A549 (cell line): ENCODE measurements at regions not wholly inside any gene's neighbourhood (a gene's known extent, or its start where the extent isn't known, plus 50 kb on each side); places are given as distances from the start of the nearest gene placed in this dataset.

Experiments
- BHLHE40 ChIP-seq: IDR thresholded peaks from 2 replicates; pipeline ENCODE4 v1.6.1; 2012; ENCODE audit warnings: low read depth, low read length, inconsistent platforms
- CBX2 ChIP-seq: fragments of 200-600 bp; sonication (generic); IDR thresholded peaks from 2 replicates; pipeline ENCODE4 v1.6.1; 2016; ENCODE audit warnings: low read depth, mild to moderate bottlenecking, borderline replicate concordance
- CTCF ChIP-seq: fragments of >200 bp; sonication (Bioruptor Twin); formaldehyde crosslinking; IDR thresholded peaks from 3 replicates; pipeline ENCODE4 v1.5.1; 2016
- EP300 ChIP-seq, 2 experiments: fragments of >200 bp; sonication (Bioruptor Twin); formaldehyde crosslinking; IDR thresholded peaks; 2 replicates in 1 of 2; 3 replicates in 1 of 2; pipeline ENCODE4 v1.6.1; 2016 to 2017
- JUN ChIP-seq, 2 experiments: fragments of >200 bp; sonication (Bioruptor Twin); formaldehyde crosslinking; IDR thresholded peaks; 2 replicates in 1 of 2; 3 replicates in 1 of 2; pipeline ENCODE4 v1.6.1; 2016 to 2017
- MYC ChIP-seq: IDR thresholded peaks from 2 replicates; pipeline ENCODE4 v1.6.1; 2012; ENCODE audit warnings: mild to moderate bottlenecking, inconsistent platforms, low read length, improper control_type of control experiment, borderline replicate concordance
- POLR2A ChIP-seq: IDR thresholded peaks from 2 replicates; pipeline ENCODE4 v1.6.1; 2012; ENCODE audit warnings: mild to moderate bottlenecking, low read length
- RAD21 ChIP-seq, 2 experiments: fragments of >200 bp in 1 of 2; sonication (Bioruptor Twin) in 1 of 2; formaldehyde crosslinking in 1 of 2; IDR thresholded peaks in 1 of 2; conservative IDR thresholded peaks in 1 of 2; 2 replicates in 1 of 2; 3 replicates in 1 of 2; pipeline ENCODE4 v1.6.1; 2012 to 2018; ENCODE audit warnings: inconsistent platforms in 1 of 2
- USF2 ChIP-seq: fragments of 450-650 bp; IDR thresholded peaks from 2 replicates; pipeline ENCODE4 v1.6.1; 2014; ENCODE audit warnings: antibody characterized with exemption

- TF ChIP-seq CTCF (no peak), USF2 (no peak), JUN (IDR thresholded peaks at IDR 0.05) (no peak), POLR2A (no peak), EP300 (IDR thresholded peaks at IDR 0.05) (no peak), BHLHE40 (no peak), MYC (no peak), RAD21 (conservative IDR thresholded peaks at IDR 0.05 in 1 of 2, IDR thresholded peaks at IDR 0.05 in 1 of 2) (no peak), CBX2 (no peak)
Observed at GRCh38 chr1:66478116-66478515, 55.8 kb upstream of the SGIP1 start.
